A673 (cell line): ENCODE measurements at regions not wholly inside any gene's neighbourhood (a gene's known extent, or its start where the extent isn't known, plus 50 kb on each side); places are given as distances from the start of the nearest gene placed in this dataset.

Experiments used
- BruUV-seq: library from RNA; stranded (reverse); fragments of 400-500 nt; replicated peaks from 2 replicates; lab custom pipeline; 2021; lab: Mats Ljungman, UMichigan
- CTCF ChIA-PET: fragments of 300-600 bp; sonication (Branson Sonifier 250); formaldehyde crosslinking; loops from one replicate; lab custom pipeline; 2022; ENCODE audit warnings: antibody characterized with exemption; lab: Charles Lee
- POLR2A ChIA-PET: fragments of 300-600 bp; sonication (Branson Sonifier 250); formaldehyde crosslinking; loops from one replicate; lab custom pipeline; 2022; ENCODE audit warnings: antibody characterized with exemption; ENCODE audit not compliant: low non-redundant PET; lab: Charles Lee
- DNase-seq: peaks from one replicate; pipeline ENCODE4 v3.0.0-alpha.2; 2015; ENCODE audit warnings: low spot score
- H3K27ac ChIP-seq: fragments of 200-600 bp; sonication (generic); 2 replicates; pipeline ENCODE4 v1.5.1; 2016; ENCODE audit warnings: mixed run types, low read depth, mild to moderate bottlenecking, mixed read lengths, antibody characterized with exemption, low read length; ENCODE audit not compliant: poor library complexity, severe bottlenecking
- H3K27me3 ChIP-seq: fragments of 200-600 bp; sonication (generic); replicated peaks from 2 replicates; pipeline ENCODE4 v1.6.1; 2017; ENCODE audit warnings: mixed run types, low read depth, mild to moderate bottlenecking, mixed read lengths, antibody characterized with exemption, low read length; ENCODE audit not compliant: insufficient read depth, poor library complexity
- H3K36me3 ChIP-seq: fragments of 200-600 bp; sonication (generic); 2 replicates; pipeline ENCODE4 v1.6.1; 2016; ENCODE audit warnings: mixed run types, mild to moderate bottlenecking, mixed read lengths, antibody characterized with exemption, low read length; ENCODE audit not compliant: insufficient read depth, poor library complexity, severe bottlenecking
- H3K4me1 ChIP-seq: fragments of 200-600 bp; sonication (generic); 2 replicates; pipeline ENCODE4 v1.6.1; 2017; ENCODE audit warnings: mixed run types, mild to moderate bottlenecking, mixed read lengths, antibody characterized with exemption, low read length; ENCODE audit not compliant: insufficient read depth, poor library complexity, severe bottlenecking
- H3K4me3 ChIP-seq: fragments of 200-600 bp; sonication (generic); 2 replicates; pipeline ENCODE4 v1.5.1; 2016; ENCODE audit warnings: low read depth, mixed run types, mild to moderate bottlenecking, mixed read lengths, low read length; ENCODE audit not compliant: poor library complexity, severe bottlenecking
- H3K9me3 ChIP-seq: fragments of 200-600 bp; sonication (generic); 2 replicates; pipeline ENCODE4 v1.6.1; 2016; ENCODE audit warnings: mixed run types, low read depth, mild to moderate bottlenecking, mixed read lengths, antibody characterized with exemption, low read length; ENCODE audit not compliant: poor library complexity, severe bottlenecking
- CTCF ChIP-seq: fragments of 300-800, 200-600 bp; sonication (generic); conservative IDR thresholded peaks from 2 replicates; pipeline ENCODE4 v1.5.1; 2017; ENCODE audit warnings: low read depth, mild to moderate bottlenecking, antibody characterized with exemption, low read length, moderate library complexity, mixed read lengths
- EZH2 ChIP-seq: fragments of 200-600 bp; sonication (generic); IDR thresholded peaks from 2 replicates; pipeline ENCODE4 v1.6.1; 2017; ENCODE audit warnings: borderline replicate concordance, low read depth, mild to moderate bottlenecking, mixed read lengths, antibody characterized with exemption, low read length; ENCODE audit not compliant: poor library complexity, severe bottlenecking
- intact Hi-C: fragments of 100-400 bp; cut with micrococcal nuclease; formaldehyde crosslinking; loops from one replicate; pipeline ENCODE4 v1.10.0; 2022; ENCODE audit not compliant: unreplicated experiment

DNA sequence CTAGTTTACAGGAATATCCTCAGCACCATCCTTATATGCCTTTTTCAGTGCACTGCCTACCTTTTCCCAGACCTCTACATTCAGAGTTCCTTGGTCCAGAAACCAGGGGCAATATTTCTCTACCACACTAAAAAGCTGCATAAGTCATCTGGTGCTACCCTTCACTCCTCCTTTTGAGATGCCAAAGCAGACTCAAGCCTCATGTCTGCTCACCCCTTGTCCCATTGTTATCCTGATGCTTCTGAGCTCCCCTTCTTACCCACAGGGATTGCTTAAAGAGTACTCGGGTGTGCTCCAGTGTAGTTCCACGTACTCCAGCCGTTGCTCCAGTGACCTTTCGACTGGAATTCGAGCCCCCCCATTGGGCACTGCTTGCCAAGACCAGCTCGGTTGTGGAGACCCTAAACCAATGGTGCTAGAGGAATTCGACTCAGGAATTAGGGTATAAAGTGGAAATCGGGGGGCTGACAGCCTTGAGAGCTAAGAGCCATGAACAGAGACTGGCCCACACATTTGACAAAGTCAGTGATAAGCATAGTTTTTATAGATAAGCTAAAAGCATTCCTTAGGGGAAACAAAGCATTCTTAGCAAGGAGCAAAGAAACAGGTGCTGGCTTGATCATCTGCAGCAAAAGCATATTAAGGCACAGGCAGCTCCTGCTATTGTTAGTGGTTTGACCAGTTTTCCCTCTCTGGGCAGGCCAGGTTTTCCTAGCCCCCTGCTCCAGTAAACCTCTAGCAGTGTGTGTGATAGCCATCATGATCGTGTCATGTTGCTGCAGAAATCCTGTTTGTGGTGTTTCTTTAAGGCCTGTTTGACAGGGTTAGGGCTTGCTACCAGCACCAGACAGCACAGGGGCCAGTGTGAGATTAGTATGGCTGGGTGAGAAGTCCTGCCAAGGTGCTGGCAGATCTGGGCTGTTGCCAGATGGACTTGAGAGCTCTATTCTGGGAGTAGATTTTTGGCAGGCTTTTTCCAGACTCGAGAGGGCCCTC lies 57.5 kb upstream of the WDR1 start:
- H3K27me3 ChIP-seq: peaks cover 13% of the 10 kb centered on the region
- ChIA-PET CTCF (no interaction called here), POLR2A (no interaction called here)
- no TSS peak for BruUV-seq
- H3K9me3 ChIP-seq: no peaks in the 10 kb centered on the region
- no peak for DNase-seq
- no peak for TF ChIP-seq CTCF
- no peak for TF ChIP-seq EZH2
- no peaks in the 10 kb centered on the region for H3K36me3 ChIP-seq
- H3K4me3 ChIP-seq: no peak overlapping the region
- no peak overlapping the region for H3K27ac ChIP-seq
- intact Hi-C loops: no loop called here
- H3K4me1 ChIP-seq: no peaks in the 10 kb centered on the region

- H3K4me3 ChIP-seq: no peak overlapping the region
- CTCF ChIA-PET: no interaction called here
- no TSS peak for BruUV-seq
- H3K27me3 ChIP-seq: peaks cover 18% of the 10 kb centered on the region
- no peaks in the 10 kb centered on the region for H3K4me1 ChIP-seq
- no peak for TF ChIP-seq CTCF
- POLR2A ChIA-PET: no interaction called here
- no peaks in the 10 kb centered on the region for H3K9me3 ChIP-seq
- no peak for DNase-seq
- intact Hi-C loops: no loop called here
- no peaks in the 10 kb centered on the region for H3K36me3 ChIP-seq
- H3K27ac ChIP-seq: no peak overlapping the region
Measured at GRCh38 chr4:10173037-10173753, 56.6 kb upstream of the WDR1 start.

DNA sequence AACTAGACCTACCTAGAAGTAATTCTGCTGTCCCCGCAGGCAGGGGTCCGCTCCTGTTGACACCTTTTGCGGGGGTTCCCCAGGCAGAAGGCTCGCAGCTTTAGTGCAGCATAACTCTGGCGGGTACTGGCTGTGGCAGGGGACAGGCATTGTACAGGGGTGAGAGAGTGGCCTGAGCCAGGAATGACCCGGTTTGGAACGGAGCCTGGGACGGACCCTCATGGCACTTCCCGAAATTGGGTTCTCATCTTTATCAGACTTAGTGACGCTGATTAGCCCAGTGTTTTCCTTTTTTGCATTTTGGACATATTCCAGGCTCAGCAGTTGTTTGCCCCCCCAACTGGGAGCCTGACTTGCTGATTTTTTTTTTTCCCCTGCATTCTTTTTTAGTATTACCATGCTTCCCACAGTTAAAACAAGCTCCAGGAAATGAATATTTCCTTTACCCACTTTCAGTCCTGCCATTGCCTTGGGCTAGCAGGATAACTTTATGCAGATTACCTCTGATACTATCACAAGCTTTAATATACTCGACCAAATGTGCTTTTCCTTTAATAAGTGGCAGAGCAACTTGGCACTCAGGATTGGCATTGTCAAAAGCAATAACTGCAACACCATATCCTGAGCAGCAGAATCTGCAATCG lies 55.8 kb upstream of the WDR1 start:
- TF ChIP-seq EZH2: no peak
- no peak for TF ChIP-seq CTCF
- no peaks in the 10 kb centered on the region for H3K36me3 ChIP-seq
- intact Hi-C loops: no loop called here
- peaks cover 18% of the 10 kb centered on the region for H3K27me3 ChIP-seq
- CTCF ChIA-PET: no interaction called here
- no peak overlapping the region for H3K27ac ChIP-seq
- H3K4me3 ChIP-seq: no peak overlapping the region
- no peaks in the 10 kb centered on the region for H3K4me1 ChIP-seq
- BruUV-seq: no TSS peak
- POLR2A ChIA-PET: no interaction called here
- DNase-seq: peak; percentile 33
- H3K9me3 ChIP-seq: no peaks in the 10 kb centered on the region
